ENCODE measurements at regions not wholly inside any gene's neighbourhood (a gene's known extent, or its start where the extent isn't known, plus 50 kb on each side); places are given as distances from the start of the nearest gene placed in this dataset.
"Not testable (repeated sequence)": the region's sequence is repeated elsewhere in the genome, so short reads cannot be mapped to it uniquely, and the experiment has no call there.

DNA sequence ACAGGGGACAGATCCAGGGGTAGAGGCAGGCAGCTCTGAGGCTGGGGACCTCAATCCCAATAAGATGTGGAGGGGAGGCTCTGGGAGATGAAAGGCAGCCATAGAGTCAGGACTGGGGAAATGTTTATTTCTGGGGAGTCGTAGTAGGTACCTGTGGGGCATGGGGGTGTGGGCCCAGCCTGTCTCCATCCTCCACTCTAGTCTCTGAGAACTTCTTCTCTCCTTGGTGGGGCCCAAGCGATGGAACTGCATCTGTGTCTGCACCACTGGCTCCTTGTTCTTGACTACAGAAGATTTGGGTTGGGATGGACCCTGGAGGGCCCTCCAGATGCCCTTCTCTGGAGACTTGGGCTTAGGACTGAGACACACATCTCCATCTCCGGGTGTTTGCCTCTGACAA lies 953.9 kb upstream of the ZNF722 start:
- DNase-seq: no peak

DNA sequence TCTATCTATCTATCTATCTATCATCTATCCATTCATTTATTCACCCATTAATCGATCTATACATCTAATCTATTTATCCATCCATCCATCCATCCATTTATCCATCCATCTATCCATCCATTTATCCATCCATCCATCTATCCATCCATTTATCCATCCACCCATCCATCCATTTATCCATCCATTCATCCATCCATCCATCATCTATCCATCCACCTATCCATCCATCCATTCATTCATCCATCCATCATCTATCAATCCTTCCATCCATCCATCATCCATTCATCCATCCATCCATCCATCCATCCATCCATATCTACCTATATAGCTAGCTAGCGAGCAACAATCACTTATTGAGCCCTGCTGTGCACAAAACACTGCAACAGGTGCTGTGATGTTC lies 953.1 kb upstream of the ZNF722 start:
- no peak for DNase-seq

DNA sequence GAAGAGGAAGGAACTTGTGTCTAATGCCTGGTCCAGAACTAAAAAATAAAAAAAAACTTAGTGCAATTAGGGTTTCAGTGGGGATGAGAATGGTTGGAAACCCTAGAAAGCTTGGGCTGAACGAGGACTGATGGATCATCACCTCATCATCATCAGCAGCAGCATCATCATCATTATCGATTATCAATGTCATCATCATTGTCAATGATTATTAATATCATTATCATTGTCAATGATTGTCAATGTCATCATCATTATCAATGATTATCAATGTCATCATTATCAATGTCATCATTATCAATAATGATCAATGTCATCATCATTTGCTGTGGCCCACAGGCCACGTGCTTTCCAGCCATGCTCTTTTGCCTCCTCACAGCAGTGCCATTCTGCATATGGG lies 952.0 kb upstream of the ZNF722 start:
- DNase-seq: no peak

DNA sequence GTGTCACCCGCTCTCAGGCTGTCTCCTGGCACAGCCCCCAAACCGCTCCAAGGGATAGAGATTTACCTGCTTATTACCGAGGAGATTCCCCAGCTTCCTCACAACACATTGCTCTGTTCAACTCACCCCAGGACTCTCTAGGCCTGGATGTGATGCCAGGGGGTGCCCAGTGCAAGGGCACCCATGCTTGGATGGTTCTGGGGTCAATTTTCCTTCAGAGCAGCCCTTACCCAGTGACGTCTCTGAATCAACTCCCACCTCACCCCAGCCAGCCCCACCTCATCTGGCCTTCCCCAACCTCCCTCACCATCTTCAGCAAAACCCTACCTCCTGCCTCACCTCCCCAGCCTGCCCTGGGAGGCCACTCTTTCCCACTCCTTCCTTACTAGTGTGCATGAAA lies 951.6 kb upstream of the ZNF722 start:
- no peak for DNase-seq

DNA sequence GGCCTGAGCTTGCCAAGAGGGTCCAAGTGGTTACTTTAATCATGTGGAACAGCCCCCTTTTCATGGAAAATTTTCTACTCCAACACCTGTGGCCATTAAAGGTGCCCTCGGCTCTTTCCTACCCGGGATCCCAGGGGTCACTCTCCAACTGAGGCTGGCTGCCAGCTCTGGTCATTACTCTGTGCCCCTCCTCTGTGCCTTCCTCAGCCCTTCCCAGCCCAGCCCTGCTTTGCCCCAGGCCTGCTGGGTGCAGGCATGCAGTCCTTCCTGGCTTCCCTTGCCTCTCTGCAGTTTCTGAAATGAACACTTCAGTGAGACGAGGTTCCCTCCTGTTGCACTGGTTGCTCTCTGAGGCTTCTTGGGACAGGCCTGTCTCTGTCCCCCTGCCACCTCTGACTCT lies 951.1 kb upstream of the ZNF722 start:
- DNase-seq: no peak

DNA sequence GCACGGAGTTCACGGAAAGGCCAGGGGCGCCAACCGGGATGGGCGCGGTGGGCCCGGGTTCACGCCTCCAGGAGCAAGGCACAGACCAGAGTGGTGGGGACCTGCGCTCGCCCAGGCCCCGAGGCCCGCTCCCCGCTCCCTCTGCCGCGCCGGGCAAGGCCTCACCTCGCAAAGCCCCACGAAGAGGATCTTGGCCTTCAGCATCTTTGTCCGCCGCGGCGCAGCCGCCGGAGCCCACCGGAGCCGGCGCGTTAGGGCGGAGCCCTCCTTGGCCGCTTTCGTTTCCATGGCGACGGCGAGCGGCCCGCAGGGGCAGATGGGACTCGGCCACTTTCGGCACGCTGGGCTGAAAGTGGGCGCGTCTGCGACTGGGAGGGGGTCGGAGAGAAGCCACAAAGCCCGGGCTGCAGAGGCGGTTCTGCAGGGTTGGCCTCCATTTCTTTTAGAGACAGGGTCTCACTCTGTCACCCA lies 944.4 kb upstream of the ZNF722 start:
- DNase-seq: no peak

DNA sequence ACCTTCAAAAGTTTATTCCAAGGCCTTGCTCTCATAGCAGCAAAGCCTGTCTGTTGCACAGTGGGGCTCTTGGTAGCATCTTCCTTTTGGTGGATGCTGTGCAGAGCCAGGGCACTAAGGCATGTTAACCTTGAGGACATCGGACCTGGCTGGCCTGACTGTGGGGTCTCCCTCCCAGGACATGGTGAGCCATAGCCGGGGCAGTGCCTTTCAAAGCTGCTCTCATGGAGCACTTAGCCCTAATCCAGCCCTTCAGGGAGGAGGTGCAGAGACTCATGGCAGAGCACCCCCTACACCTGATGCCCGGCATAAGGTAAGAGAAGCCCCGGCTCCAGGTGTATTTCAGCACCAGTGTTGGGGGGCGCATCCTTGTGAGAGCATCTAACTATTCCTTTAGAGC lies 941.4 kb upstream of the ZNF722 start:
- DNase-seq: no peak

DNA sequence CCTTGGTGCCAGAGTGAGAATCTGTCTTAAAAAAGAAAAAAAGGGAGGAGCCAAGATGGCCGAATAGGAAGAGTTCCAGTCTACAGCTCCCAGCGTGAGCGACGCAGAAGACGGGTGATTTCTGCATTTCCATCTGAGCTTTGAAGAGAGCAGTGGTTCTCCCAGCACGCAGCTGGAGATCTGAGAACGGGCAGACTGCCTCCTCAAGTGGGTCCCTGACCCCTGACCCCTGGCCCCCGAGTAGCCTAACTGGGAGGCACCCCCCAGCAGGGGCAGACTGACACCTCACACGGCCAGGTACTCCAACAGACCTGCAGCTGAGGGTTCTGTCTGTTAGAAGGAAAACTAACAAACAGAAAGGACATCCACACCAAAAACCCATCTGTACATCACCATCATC lies 937.9 kb upstream of the ZNF722 start:
- not testable (repeated sequence) for DNase-seq

DNA sequence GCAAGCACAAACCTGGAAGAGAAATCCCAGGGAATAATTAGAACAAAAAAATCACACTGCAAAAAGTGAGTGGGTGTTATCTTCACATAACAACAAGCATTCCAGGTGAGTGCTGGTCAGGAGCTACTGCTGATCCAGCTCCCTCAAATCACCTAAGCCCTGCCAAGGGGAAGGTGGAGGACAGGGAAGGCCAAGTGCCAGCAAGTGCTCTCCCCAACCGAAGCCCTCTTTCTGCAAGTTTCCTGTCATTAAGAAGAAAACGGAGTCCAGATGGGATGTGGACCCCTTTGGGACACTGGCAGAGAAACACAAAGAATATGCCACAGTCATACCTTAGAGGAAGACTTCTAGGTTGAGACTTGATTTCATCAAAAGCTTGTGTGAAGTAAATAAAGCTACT lies 933.0 kb upstream of the ZNF722 start:
- no peak for DNase-seq

DNA sequence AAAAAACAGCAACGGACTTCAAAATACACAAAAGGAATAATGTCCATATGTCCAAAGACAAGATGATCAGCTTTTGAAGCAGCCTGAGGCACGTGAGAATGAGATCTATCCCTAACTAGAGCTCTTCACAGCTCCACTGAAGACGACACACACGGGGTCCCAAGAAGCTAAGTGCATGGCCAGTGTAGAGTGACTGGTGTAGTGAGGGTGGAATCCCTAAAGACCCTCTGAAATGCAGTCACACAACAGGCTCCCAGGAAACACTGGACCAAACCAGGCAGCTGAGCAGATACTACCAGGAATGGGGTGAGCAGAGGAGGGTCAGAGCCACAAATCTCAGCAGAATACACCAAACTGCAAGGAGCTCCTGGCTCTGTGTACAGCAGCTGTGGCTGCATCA lies 932.4 kb upstream of the ZNF722 start:
- DNase-seq: not testable (repeated sequence)

DNA sequence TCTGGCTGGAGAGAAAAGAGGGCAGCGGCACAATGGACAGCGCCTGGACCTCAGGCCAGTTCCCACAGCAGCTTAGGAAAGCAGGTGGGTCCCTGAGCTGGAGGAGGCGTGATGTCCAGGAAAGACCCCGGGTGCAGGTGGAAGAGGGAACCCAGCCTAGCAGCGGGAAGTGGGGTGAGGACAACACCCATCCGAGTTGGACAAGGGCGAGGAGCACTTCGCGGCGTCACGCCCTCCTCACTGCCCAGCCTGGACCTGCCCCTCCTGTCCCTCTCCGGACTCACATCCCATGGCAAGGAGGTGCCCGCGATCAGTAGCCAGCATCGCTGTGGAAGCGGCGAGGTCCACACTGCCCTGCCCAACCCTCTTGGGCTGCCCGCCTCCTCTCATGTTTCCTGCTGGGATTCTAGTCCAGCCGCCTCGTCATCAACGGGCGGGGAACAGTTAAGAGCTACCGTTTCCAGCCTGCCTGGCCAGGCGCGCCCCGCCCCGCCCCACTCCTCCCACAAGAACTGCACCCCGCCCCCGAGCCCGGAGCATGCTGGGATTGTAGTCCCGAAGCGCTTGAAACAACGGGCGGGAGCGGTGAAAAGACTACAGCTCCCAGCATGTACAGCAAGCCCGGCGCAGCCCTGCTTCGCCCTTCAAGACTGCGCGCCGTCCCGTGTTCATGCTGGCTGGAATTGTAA lies 930.6 kb upstream of the ZNF722 start:
- peak in 3 of 56 donors; percentile 1 to 19 (median 7) for DNase-seq

DNA sequence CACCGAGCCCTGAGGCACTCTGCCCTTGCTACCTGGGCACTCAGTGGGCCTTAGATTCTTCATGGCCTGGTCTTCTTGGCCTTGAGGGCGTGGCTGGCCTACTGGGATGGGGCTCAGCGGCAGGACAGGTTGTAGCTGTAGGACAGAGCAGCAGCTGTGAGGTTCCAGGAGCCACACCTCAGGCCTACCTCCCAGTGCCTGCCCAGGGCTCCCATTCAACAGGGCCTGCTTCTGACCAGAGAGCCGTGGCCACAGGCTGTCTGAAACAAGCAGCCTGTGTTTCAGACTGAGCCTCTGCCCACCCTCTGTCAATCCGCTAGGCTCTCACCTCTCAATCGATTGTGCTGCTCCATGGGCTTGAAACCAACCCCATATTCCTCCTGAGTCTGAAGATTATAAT lies 928.0 kb upstream of the ZNF722 start:
- no peak for DNase-seq

DNA sequence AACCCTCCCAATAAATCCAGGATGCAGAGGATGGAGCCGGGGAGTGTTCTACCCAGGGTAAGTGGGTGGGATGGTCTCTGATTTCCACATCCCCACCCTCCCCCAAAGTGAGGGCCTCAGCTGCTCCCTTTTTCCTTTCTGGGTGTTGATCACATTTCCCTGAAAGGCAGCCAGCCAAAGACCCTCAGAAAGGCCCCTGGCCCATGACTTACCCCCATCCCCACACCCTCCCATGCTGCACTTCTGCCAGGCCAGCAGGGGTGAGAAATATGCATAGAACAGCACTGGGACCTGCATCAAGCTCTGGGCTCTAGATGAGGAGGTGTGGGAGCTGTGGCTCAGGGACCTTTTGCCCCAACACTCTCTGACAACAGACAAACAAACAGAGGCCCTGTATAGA lies 927.3 kb upstream of the ZNF722 start:
- DNase-seq: no peak

DNA sequence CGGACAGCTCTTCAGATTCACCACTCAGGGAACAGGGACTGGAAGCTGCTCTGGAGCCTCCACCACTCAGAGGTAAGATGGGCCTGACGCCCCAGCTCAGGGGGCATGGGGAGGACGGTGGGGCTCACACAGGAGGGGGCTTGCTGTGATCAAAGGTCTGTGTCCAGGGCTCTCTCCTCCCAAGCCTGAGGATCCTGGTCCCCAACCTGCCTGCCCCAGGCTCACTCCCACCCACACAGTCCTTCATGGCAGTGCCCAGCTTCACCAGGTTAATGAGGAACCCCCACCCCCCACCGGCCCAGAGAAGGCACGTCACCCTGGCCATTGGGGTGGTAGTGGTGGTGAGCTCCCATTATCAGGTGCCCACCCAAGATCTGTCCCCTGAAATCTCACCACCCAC lies 926.7 kb upstream of the ZNF722 start:
- DNase-seq: no peak

DNA sequence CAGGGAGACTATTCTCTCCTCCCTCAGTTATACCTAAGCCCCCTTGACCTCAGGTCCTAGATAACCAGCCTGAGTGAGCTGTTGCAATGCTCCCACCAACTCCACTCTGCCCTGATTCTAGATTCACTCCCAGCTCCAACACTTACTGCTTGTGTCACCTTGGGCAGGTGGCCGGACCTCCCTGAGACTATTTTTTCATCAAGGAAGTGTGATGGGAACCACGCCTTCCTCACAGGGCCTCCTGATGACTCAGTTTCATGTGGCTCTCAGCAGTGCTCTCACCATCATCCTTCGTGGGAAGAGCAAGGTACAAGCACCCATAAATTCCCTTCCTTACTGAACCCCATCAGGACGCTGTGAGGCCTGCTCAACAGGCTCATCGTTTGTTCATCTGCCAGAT lies 925.8 kb upstream of the ZNF722 start:
- DNase-seq: no peak

DNA sequence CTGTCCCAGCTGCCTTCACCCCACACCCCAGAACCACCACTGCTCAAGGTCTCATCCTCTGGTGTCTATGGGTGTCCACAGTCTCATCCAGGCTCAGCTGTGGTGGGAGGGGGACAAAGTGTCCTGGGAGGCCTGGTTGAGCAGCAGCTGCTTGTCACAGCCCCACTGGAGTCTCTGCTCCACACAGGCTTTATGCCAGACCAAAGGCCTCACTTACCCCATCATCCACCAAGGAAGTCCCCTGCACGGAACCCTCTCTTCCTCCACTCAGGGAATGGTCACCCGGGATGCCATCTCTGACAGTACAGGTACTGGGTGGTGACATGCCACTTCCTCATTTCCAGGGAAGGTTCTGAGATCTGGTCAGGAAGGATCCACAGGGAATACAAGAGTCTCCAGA lies 925.4 kb upstream of the ZNF722 start:
- no peak for DNase-seq

DNA sequence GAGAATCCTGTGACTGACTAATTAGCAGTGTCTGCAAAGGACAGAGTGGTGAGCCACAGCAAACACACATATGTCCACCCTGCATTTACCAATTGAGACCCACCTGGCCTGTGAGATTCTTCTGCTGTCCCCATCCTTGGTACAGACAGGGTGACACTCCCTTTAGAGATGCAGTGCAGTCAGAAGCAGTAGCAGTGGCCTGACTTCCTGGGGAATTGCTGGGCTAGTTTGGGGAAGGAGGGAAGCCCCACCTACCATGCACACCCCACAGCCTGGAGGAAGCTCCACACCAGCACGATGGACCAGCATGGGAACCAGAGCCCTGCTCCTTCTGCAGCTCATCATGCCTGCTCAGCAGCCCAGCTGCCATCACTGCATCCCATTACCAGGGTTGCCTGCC lies 924.9 kb upstream of the ZNF722 start:
- DNase-seq: no peak

DNA sequence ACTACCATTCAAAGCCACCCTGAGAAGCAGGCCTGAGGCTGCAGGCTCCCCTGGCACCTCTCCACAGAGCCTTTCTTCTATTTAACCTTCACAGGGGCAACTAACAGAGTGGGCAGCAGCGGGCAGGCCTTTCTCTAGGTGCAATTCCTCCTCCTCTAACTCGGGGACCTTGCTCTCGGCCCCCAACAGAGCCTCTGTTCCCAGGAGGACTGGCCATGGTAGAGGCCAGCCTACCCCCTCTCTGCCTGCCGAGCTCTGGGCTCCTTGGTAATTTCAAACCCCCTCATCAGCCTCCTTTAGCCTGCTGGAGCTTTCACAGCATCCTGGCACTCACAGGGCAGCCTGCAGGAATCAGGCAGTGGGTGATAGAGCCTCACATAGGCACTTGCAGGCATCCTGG lies 920.8 kb upstream of the ZNF722 start:
- DNase-seq: no peak

DNA sequence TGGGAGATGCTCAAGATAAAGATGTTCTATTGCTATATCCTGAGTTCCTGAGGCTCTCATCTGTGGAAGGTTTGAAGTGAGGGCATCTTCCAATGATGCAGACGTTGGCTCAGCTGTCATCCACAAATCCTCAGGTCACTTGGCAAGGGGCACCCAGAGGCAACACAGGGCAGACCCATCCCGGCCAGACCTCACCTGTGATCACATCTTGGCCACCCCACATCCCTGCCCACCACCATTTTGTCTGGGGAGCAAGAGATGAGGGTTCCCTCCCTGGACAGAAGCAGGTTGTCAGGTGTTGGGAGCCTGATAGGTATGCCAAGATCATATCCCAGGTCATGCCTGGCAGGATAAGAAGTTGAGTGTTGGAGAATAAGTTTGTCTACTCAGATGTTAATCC lies 918.2 kb upstream of the ZNF722 start:
- no peak for DNase-seq

DNA sequence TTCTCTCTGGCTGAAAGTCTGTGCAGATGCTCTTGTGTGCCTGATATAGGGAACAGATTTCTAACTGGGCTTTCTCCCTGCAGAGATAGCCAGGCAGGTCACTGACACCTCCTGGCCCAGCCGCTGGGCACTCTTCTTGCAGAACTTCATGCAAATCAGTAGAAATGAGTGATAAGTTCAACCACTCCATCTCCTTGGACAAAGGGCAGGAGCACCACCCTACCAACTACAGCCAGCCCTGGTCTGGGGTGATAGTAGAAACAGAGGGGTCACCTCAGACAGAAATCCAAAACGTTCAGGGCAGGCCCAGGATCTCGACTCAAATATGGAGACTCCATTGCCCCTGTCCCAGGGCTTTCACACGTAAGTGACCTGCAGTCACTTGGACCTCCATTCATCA lies 917.8 kb upstream of the ZNF722 start:
- DNase-seq: no peak

DNA sequence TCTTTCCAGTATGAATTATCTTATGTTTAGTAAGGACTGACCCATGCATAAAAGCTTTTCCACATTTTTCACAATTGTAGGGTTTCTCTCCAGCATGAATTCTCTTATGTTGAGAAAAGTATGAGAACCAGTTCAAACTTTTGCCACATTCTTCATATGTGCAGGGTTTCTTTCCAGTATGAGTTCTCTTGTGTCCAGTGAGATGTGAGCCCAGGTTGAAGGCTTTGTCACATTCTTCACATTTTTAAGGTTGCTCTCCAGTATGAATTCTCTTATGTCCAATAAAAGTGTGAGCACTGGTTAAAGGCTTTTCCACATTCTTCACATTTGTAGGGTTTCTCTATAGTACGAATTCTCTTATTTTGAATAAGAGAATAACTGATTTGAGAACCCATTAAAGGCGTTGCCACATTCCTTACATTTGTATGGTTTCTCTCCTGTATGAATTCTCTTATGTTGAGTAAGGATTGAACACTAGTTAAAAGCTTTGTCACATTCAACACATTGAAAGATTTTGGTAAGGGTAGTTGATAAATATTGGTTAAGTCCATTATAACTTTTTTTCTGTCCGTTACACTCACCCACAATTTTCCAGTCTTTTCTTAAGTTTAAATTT lies 911.0 kb upstream of the ZNF722 start:
- DNase-seq: no peak

DNA sequence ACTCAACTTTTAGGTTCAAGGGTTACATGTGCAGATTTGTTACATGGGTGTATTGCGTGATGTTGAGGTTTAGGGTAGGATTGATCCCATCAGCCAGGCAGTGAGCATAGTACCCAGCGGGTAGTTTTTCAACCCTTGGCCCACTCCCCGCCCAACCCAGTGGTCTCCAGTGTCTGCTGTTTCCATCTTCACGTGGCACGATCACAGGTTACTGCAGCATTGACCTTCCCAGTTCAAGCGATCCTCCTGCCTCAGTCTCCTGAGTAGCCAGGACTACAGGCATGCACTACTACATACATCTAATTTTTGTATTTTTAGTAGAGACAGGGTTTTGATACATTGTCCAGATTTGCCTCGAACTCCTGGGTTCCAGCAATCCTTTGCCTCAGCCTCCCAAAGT lies 905.7 kb upstream of the ZNF722 start:
- no peak for DNase-seq

DNA sequence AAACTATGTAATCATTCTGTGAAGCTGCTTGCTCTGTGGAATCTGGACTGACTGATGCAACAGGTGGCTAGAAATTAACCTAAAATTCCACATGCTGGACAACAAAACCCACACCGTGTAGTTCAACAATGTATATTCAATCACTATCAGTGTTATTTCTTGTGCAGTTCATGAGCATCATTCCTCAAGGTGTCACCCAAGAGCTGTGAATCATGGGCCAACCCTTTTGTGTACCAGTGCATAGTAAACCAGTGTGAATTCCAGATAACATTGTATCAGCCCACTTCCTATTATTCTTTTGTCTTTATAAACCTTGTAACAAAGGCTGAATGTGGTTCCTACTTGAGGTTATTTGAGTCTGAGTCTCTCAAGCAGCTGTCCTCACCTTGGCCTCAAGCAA lies 905.2 kb upstream of the ZNF722 start:
- DNase-seq: no peak

DNA sequence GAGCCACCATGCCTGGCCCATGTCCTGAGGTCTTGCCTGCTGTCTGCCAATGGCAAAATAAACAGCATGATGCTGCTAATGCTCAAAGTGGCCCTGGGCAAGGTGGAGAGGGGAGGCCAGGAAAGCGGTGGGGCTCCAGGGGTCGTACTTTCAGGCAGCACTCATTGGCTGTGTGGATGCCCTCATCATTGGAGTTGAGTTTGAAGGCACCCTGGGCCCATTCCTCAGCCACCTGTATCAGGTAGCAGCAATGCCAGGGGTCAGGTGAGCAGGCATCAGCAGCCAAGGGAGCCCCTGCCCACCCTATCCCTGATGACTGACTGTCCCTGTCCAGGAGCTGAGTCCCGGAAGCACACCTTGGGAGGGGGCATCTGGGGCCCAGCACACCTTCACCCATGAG lies 902.5 kb upstream of the ZNF722 start:
- no peak for DNase-seq
